ENCODE measurements at regions not wholly inside any gene's neighbourhood (a gene's known extent, or its start where the extent isn't known, plus 50 kb on each side); places are given as distances from the start of the nearest gene placed in this dataset.

DNA sequence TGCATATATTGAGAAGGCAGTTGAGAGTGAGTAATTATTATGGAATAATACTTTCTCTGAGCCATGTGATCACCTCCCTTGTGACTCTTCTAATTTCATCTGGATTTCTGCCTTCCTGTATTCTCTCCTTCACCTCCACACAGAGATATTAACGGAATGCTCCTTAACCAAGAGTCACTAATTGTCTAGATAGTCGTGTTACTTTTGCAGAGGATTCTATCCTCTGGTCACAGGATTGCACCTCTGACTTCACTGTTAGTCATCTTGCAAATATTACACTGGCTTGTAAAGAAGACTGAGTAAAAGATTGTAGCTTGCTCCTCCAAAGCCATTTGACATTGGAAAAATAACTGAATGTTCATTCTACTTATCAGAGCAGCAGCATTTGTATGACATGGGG, 160.9 kb downstream of the SH2D1A start:
- ChIA-PET POLR2A (no interaction called here), CTCF (no interaction called here)

DNA sequence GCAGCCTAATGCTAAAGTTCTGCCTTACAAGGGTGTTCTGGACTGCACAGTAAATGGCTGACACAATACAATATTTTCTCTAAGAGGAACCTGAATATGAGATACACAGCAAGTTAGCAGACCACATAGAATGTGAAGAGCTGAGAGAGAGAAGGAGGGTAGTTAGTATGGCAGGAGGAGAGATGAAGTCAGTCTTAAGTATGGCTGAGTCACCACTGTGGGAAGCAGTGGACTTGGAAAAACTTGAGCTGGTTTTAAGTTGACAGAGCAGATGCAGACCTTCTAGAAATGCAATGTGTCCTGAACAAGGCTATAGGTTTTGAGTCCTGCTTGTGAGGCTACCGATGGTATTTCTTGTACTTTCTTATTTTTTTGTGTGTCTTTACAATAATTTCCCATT, 172.5 kb downstream of the SH2D1A start:
- ChIA-PET CTCF (no interaction called here), POLR2A (no interaction called here)

DNA sequence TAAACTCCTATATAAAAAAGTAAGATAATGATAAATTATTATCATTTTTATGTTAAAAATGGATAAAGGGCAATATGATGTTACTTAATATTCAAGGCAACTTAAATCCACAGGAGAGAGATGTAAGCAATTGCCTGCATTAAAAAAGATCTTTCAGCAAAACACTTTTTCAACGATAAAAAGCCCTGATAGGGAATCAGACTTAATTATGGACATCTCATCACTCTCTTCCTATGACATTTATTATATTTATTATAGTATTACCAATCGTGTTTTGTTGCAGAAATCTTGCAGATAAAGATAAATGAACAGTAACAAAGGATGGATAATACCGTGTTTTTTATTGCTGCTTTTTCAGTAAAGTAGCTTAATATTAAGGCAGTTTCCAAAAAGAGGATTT, 178.5 kb downstream of the SH2D1A start:
- CTCF ChIA-PET, result no interaction called here
- POLR2A ChIA-PET, result no interaction called here

DNA sequence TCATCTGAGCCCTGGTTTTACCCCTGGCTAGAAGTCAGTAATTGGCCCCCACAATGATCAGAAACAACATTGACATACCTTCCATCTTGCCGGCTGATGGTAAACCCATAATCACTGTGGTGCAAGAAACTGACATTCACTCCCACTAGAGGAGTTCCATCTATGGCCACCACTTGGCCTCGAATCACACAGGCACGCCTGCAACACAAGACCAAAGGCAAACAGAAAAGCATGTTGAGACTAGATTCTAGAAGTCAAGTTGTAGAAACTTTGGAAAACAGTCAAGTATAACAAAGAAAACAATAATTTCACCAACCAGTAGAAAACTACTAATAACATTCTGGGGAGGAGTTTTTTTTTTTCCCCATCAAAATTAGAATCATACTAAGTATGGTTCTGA, 183.4 kb downstream of the SH2D1A start:
- ChIA-PET POLR2A (no interaction called here), CTCF (no interaction called here)

DNA sequence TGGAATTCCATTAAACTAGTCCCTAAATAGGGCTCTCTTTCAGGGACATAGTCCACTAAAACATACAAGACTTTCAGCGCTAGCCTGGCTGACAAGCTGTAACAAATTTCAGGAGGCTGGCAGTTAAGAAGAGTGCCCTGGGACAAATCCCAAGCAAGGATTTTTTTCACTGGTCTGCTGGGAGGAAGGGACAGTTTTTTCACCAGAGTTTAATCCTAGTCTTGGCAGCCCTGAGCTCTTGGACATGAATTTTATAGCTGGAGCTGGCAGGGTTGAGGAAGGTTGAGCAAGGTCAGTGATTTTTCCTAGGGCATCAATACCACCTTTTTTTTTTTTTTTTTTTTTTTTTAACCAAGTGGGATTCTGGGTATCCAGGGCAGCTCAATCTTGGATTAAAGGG, 184.4 kb downstream of the SH2D1A start:
- POLR2A ChIA-PET, result interaction anchor here (0.6 kb wide), 1 partner anchor 52 kb away, joined by 3 read pairs; no protein-coding TSS in a partner anchor

DNA sequence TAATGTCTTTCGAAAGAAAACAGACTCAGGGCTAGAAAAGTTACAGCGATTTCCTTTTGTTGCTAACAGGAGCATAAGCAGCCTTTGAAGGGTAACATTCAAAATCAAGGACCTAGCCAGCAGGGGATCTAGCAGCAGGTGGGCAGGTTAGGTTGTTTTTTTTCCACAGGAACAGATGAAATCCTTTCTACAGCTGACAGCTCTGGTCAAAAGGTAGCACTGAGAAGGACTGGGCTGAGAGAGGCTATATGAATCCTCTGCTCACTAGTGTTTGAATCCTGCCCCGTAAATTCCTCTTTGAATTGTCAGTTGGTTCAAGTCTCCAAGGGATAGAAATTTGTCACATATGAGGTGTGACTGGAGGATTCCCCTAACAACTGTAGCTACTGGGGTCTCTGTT, 188.2 kb downstream of the SH2D1A start:
- ChIA-PET CTCF (no interaction called here), POLR2A (no interaction called here)

More for the DNA sequence above, 184.4 kb downstream of the SH2D1A start:
- CTCF ChIA-PET, result no interaction called here

DNA sequence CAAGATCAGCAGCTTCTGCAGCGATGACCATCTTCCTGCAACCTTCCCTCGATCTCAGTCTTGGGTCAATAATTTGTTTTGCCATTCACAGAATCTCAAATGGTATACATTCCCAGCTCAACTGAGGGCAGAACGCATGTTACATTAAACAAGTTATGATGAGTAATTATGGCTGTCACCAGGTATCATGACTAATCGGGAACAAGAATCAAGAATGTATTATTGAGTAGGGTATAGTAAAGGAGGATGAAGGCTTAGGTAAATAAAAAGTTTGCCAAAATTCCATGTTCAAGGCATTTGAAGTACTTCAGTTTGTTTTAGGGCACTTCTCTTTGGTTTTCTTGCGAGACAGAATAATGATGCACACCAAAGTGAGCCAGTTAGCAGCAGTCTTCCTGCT, 194.1 kb downstream of the SH2D1A start:
- CTCF ChIA-PET, result no interaction called here
- POLR2A ChIA-PET, result no interaction called here

DNA sequence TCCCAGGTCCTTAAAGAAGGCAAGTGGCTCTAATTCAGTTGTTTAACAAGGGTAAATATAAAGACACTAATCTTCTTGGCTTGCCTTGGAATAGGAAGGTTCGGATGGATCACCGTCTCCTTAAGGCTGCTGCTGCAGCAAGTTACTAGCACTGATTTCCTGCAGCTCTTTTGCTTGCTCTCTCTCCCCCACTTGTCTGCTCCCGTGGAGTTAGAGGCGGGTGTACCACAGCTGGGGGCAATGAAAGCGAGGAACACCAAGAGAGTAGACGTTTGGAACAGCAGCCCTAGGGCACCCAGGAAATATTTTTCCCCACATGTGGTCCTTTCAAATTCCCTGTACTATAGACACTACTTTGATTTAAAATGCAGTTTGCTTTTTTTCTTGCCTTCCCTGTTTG, 202.2 kb downstream of the SH2D1A start:
- POLR2A ChIA-PET, result no interaction called here
- CTCF ChIA-PET, result no interaction called here

DNA sequence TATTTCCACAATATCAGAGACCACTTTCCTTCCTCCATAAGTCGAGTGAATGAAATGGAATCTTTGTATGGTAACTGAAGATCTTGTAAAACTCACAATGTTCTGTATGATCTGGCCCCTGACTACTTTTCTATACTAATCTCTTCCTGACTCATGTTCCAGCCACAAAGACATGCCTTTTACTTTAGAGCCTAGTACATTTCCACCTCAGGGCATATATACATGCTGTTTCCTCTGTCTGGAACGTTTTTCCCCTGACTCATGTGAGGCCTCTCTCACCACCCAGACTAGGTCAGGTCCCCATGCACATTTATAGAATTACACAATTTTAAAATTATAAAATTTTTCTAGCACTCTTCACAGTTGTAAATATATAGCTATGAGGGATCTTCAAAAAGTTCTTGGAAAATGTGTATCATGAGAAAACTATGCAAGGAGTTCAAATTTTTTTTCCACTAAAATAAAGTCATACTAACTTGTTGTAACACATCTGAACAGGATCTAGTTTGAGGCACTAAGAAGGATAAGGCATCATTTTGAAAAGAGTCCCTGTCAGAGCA, 208.8 kb downstream of the SH2D1A start:
- POLR2A ChIA-PET, result no interaction called here
- CTCF ChIA-PET, result no interaction called here

DNA sequence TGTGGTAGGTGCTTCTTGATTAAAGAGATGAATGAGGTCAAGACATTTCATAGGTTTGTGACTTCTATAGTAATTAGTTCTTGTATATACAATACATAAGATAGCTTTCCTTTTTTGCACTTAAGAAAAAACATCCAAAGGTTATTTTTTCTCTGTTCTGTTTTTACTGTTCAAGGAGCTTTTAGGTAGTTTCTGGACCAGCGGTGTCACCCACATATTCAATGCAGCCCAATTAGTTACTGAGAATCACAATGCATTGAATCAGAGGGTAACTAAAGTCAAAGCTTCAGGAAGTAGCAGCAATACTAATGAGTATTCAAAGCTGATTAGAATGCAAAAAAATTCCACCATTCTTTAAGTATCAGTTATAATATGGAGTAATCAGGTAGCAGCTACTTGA, 211.6 kb downstream of the SH2D1A start:
- POLR2A ChIA-PET, result no interaction called here
- CTCF ChIA-PET, result no interaction called here

DNA sequence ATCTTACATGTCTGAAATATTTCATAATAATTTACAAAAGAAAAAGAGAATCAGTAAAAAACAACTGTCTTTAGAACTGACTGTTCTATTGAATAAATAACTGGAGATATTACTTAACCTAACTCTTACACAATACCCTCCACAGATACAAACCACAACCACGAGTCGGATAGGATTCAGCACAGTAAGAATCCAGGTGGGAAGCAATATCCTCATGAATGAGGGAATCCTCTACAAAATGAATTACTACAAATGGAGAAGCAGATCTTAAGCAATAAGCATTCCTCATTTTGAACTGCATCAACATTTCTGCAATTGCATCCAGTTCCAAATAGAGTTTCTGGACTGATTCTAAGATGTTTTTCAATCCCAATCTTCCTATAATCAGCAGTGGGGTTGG, 227.1 kb downstream of the SH2D1A start:
- CTCF ChIA-PET, result no interaction called here

DNA sequence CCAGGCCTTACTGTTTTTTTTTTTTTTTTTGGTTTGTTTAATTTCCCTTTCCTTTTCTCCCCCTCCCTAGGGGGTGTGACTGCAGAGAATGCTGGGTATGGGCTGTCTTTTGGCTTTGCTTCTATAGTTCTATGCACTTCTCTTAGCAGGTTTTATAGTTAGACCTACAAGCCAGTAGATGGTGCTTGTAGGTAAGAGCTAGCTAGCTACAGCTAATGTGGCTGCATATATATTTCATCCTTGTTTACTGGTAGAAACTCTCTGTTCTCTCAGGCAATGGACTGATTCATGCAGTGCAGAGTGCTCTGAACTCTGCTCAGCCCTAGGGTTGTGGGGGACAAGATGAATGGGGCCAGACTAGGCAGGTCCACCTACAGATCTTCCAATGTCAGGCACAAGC, 246.4 kb downstream of the SH2D1A start:
- ChIA-PET CTCF (interaction anchor here (0.7 kb wide), 2 partner anchors 409 to 1165 kb away, joined by 3 read pairs; no protein-coding TSS in a partner anchor), POLR2A (no interaction called here)

More for the DNA sequence above, 227.1 kb downstream of the SH2D1A start:
- POLR2A ChIA-PET, result no interaction called here

DNA sequence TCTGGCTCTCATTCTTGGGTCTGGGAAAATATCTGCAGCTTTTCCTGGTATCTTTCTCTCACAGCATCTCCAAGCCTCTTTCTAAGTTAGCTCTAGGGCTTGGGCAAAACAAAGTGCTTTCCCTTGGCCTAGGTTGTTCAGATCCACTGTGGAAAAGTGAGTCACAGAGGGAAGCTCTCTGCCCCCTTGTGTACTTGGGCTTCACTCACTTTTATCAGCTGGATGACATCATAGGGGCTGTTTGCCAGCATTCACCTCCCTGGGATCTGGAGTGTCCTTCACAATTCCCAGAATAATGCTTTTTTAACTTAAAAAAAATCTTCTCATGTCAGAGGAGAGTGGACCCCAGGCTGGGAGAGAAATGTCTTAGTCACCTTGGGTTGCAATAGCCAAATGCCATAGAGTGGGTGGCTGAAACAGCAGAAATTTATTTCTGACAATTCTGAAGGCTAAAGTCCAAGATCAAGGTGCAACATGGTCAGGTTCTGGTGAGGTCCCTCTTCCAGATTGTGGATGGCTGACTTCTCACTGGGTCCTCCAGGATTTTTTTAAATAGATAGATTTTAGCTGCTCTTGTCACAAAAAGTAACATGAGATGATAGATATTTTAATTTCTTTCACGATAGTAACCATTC, 247.8 kb downstream of the SH2D1A start:
- CTCF ChIA-PET, result no interaction called here
- POLR2A ChIA-PET, result no interaction called here

DNA sequence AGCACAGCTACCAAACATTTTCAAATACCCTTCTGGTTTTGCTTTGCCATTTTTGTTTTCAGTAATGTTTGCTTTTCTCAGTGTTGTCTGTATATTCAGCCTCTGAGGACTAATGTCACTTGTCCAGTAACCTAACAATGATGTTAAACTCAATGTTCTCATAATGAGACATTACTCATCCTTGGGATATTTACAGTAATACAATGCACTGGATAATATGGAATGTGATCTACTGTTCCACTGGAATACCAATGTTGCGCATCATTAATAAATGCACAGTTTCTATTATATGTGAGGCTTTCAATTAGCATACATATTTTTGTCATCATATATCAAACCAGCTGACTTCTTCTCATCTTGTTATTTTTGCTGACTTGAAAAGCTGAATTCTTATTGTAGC, 259.1 kb downstream of the SH2D1A start:
- CTCF ChIA-PET, result no interaction called here
- POLR2A ChIA-PET, result no interaction called here

DNA sequence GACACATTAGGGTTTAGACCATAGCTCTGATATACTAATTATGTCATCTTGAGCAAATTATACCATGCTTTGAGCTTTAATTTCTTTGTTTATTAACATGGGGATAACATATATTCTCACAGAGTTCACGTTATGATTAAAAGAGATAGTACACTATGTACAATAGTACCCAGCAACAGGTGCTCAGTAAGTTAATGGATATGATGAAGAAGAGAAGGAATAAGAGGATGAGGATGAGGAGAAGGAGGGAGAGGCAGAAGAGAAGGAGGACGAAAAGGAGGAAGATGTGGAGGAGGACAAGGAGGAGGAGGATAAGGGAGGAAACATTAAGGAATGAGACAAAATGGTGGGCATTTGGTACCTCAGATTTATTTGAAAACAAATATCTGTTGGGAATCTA, 260.4 kb downstream of the SH2D1A start:
- CTCF ChIA-PET, result no interaction called here
- POLR2A ChIA-PET, result no interaction called here

DNA sequence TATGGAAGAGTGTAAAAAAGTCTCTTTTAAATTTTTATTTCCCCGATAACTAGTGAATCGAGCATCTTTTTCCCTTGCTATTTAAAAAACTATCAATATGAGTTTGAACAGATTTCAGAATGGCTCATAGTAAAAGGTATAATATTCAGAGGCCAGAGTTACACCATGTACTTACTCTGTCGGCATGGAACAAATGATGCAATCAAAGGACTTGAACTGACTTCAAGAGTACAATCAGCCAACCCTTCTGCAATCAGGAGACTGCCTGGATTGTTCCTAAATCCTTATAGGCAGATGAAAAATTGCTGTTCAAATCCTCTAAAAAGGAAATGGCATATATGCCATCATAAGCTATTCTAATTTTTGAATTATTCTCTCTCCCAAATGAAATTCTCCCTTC, 273.3 kb downstream of the SH2D1A start:
- CTCF ChIA-PET, result no interaction called here
- POLR2A ChIA-PET, result no interaction called here

DNA sequence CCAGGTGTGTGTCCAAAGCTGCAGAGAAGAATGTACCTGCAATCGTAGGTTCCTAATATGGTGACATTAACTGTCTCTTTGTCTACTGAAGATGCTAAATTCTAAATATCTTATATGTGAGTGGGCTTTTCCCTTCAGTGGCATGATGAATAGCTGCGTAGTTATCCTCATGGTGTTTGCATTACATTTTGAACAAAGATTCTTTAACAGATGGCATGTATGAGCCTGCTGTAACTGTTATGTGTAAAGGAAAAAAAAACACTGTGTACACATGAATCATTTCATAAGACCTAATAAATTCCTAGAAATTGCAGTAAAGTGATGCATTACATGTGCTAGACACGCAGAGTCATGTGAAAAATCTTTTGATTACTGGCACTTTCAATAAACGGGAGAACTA, 288.0 kb downstream of the SH2D1A start:
- POLR2A ChIA-PET, result no interaction called here
- CTCF ChIA-PET, result no interaction called here

DNA sequence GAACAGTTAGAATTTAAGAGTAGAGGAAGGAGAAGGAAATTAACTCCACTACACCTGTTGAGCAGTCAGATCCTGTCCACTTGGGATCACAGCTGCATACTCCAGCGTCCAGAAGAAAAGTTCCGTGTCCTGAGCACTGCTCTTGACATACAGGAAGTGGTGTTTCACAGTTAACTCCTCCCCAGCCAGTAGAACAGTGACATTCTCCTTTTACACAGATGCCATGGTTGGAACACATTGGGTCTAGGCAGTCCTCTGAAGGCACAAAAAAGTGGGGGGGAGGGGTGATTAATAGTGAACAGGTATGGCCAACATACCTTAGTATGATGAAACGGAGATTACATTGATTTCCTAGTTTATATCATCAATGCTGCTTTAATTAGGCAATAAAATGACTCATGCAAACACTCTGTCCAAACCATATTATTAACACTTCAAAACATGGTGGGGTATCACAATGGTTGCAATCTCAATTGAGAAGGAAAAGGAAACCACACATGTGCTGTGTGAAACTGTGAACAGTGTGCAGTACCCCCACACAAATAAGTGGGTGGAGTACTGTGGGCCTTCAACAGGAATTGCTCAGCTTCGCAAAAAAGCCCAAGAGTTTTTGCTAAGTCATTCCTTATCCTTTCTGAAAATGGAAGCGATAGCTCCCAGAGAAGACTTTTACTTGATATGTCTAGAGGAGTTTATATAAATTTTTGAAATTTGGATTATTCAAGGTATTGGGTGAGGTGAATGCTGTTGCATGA, 295.6 kb downstream of the SH2D1A start:
- ChIA-PET POLR2A (no interaction called here), CTCF (no interaction called here)

DNA sequence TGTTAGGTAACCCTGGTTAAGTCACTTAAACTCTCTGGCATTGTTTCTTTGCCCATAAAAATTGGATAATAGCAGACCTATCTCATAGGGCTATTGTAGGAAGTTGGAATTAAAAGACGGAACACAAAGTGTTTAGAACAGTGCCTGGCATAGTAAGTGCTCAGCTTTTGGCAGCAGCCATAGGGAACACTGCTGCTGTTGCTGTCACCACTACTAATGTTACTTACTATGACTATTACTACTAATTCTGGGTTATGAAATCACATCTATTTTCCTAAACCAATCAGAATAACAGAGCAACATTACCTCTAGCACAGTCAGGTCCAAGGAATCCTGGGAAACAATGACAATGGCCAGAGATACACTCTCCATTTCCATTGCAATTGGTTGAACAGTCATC, 300.0 kb downstream of the SH2D1A start:
- CTCF ChIA-PET, result no interaction called here
- POLR2A ChIA-PET, result no interaction called here

DNA sequence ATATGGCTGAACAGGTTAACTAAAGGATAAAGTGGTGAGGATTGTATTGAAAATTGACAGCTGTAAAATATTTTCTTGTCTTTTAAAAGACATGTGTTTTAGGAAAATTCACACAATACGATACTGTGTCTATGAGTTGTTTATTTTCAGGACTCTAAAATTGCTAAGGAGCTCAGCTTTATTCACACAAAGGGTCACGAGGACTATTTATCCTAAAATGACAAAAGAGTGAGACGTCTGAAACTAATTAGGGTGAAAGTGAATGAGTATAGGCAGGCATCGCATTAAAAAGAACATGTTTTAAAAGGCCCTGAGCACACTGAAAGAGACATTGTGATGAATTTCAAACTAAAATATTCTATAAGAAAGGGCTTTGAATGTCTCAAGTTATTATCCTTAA, 304.7 kb downstream of the SH2D1A start:
- POLR2A ChIA-PET, result no interaction called here
- CTCF ChIA-PET, result no interaction called here

DNA sequence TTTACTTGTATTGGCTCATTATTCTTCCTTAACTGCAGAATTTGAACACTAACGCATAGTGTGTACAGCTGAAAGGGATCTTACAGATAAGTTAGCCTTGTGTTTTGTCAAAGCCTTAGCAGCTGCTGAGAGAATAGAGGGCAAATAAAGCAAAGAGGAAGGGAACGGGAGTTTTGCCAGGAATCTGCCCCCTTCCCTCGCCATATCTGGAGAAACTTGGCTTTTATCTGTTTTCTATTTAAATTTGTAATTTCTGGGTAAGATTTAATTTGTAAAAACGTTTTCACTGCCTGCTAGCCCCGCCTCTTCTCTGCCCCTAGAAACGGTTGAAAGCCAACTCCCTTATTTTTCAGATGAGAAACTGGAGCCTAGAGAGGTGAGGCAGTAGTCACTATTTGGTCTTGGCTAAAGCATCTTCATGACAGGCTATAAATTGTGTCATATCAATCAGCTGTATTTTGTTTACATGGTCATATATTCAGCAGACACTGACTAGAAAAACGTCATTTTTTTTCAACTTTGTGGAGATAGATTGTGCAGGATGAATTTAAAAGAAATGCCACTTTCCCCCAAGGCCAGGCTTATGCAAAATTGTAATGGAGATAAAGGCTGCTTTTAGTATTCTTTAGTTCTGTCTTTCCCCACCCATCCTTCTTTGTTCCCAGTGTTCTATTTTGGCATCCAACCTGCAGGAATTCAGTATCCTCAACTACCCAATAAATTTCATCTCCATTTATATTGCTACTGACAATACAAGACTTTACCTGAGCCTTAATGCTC, 319.4 kb downstream of the SH2D1A start:
- CTCF ChIA-PET, result no interaction called here
- POLR2A ChIA-PET, result no interaction called here

All from activated CD8-positive, alpha-beta memory T cell treated with anti-CD3 and anti-CD28 coated beads for 36 hours (primary cell).